SK-N-SH (cell line): ENCODE measurements at regions not wholly inside any gene's neighbourhood (a gene's known extent, or its start where the extent isn't known, plus 50 kb on each side); places are given as distances from the start of the nearest gene placed in this dataset.

Experiments used
- CTCF ChIA-PET: fragments of 300-600, 350-600 bp; formaldehyde crosslinking; extraction: SDS; loops from one replicate; lab custom pipeline; 2021; lab: Yijun Ruan, JAX
- POLR2A ChIA-PET: fragments of 350-600 bp; sonication (Branson Sonifier 250); formaldehyde crosslinking; extraction: SDS; loops from one replicate; lab custom pipeline; 2020; ENCODE audit warnings: antibody characterized with exemption, inconsistent platforms; lab: Yijun Ruan, JAX
- DNase-seq: peaks from one replicate; pipeline ENCODE4 v3.0.0; 2012
- H2AFZ ChIP-seq: fragments of 200-600 bp; sonication (generic); 2 replicates; pipeline ENCODE4 v1.8.1; 2016; ENCODE audit warnings: antibody characterized with exemption, mild to moderate bottlenecking, low read depth
- H3F3A ChIP-seq: fragments of 200-600 bp; sonication (generic); replicated peaks from 2 replicates; pipeline ENCODE3; 2016; ENCODE audit warnings: antibody characterized with exemption, mild to moderate bottlenecking; ENCODE audit not compliant: insufficient read depth
- H3K27ac ChIP-seq, 2 experiments: fragments of 200-500 bp in 1 of 2; fragments of 200-600 bp in 1 of 2; sonication (Bioruptor generic) in 1 of 2; sonication (generic), shearing (Covaris generic) in 1 of 2; 2 replicates each; pipeline versions ENCODE4 v1.5.1 to v1.6.1; 2014 to 2016; ENCODE audit warnings: low read depth in 2 of 2, inconsistent platforms in 1 of 2, low read length in 1 of 2, mild to moderate bottlenecking in 1 of 2, mixed read lengths in 1 of 2
- H3K27me3 ChIP-seq: fragments of 200-600 bp; sonication (generic), shearing (Covaris generic); 2 replicates; pipeline ENCODE4 v1.6.1; 2016; ENCODE audit warnings: mixed run types; ENCODE audit not compliant: insufficient read depth
- H3K36me3 ChIP-seq, 2 experiments: fragments of 200-500 bp in 1 of 2; fragments of 200-600 bp in 1 of 2; sonication (Bioruptor generic) in 1 of 2; sonication (generic) in 1 of 2; replicated peaks in 1 of 2; 2 replicates each; pipeline versions ENCODE3 to v1.5.1; 2014 to 2016; ENCODE audit warnings: low read length in 1 of 2, mild to moderate bottlenecking in 1 of 2; ENCODE audit not compliant: insufficient read depth in 2 of 2, control insufficient read depth in 1 of 2
- H3K4me1 ChIP-seq, 2 experiments: fragments of 200-500 bp in 1 of 2; fragments of 200-600 bp in 1 of 2; sonication (Bioruptor generic) in 1 of 2; sonication (generic), shearing (Covaris generic) in 1 of 2; 2 replicates each; pipeline versions ENCODE4 v1.5.1 to v1.6.1; 2014 to 2016; ENCODE audit warnings: low read depth in 1 of 2, low read length in 1 of 2, mixed run types in 1 of 2; ENCODE audit not compliant: insufficient read depth in 2 of 2, control insufficient read depth in 1 of 2
- H3K4me2 ChIP-seq: fragments of 200-600 bp; sonication (generic), shearing (Covaris generic); 2 replicates; pipeline ENCODE4 v1.6.1; 2017; ENCODE audit warnings: mixed run types
- H3K4me3 ChIP-seq, 2 experiments: fragments of 200-500 bp in 1 of 2; fragments of 200-600 bp in 1 of 2; sonication (Bioruptor generic) in 1 of 2; sonication (generic), shearing (Covaris generic) in 1 of 2; 2 replicates each; pipeline versions ENCODE4 v1.5.1 to v1.8.1; 2014 to 2016; ENCODE audit warnings: low read depth in 2 of 2, inconsistent platforms in 1 of 2, low read length in 1 of 2, mild to moderate bottlenecking in 1 of 2, mixed read lengths in 1 of 2, moderate library complexity in 1 of 2
- H3K79me2 ChIP-seq: fragments of 200-600 bp; sonication (generic); 2 replicates; pipeline ENCODE4 v1.8.1; 2017; ENCODE audit warnings: mild to moderate bottlenecking; ENCODE audit not compliant: insufficient read depth
- H3K9ac ChIP-seq: fragments of 200-600 bp; sonication (generic); 2 replicates; pipeline ENCODE4 v1.6.1; 2017; ENCODE audit warnings: mixed run types
- H3K9me2 ChIP-seq: fragments of 200-600 bp; sonication (generic); 2 replicates; pipeline ENCODE4 v1.6.1; 2017; ENCODE audit warnings: mixed run types
- H3K9me3 ChIP-seq: fragments of 200-600 bp; sonication (generic); 2 replicates; pipeline ENCODE4 v1.6.1; 2017; ENCODE audit warnings: mixed run types, mild to moderate bottlenecking, moderate library complexity
- H4K20me1 ChIP-seq: fragments of 200-600 bp; sonication (generic); 2 replicates; pipeline ENCODE4 v1.6.1; 2017; ENCODE audit warnings: mild to moderate bottlenecking, mixed run types; ENCODE audit not compliant: insufficient read depth
- EP300 ChIP-seq, 2 experiments: IDR thresholded peaks; 2 replicates each; pipeline versions ENCODE4 v1.4.0 to v1.6.1; 2012; ENCODE audit warnings: borderline replicate concordance in 1 of 2, low read depth in 1 of 2, low read length in 1 of 2
- FOXM1 ChIP-seq: IDR thresholded peaks from 2 replicates; pipeline ENCODE4 v1.4.0; 2012; ENCODE audit warnings: low read depth, mild to moderate bottlenecking
- GABPA ChIP-seq: IDR thresholded peaks from 2 replicates; pipeline ENCODE4 v1.4.0; 2012; ENCODE audit warnings: low read depth, mild to moderate bottlenecking
- IRF3 ChIP-seq: fragments of 150-350 bp; IDR thresholded peaks from 2 replicates; pipeline ENCODE4 v1.6.1; 2016; ENCODE audit warnings: mild to moderate bottlenecking, low read depth, low read length
- JUND ChIP-seq: IDR thresholded peaks from 2 replicates; pipeline ENCODE4 v1.4.0; 2012
- MAX ChIP-seq: IDR thresholded peaks from 2 replicates; pipeline ENCODE4 v1.4.0; 2012; ENCODE audit warnings: low read depth
- MEF2A ChIP-seq: IDR thresholded peaks from 2 replicates; pipeline ENCODE4 v1.4.0; 2012; ENCODE audit warnings: low read depth, borderline replicate concordance
- NRF1 ChIP-seq: IDR thresholded peaks from 2 replicates; pipeline ENCODE4 v1.6.1; 2012; ENCODE audit warnings: low read depth, mild to moderate bottlenecking, low read length
- POLR2AphosphoS5 ChIP-seq: IDR thresholded peaks from 2 replicates; pipeline ENCODE4 v1.6.1; 2012; ENCODE audit warnings: low read depth, low read length
- RAD21 ChIP-seq: IDR thresholded peaks from 2 replicates; pipeline ENCODE4 v1.6.1; 2012; ENCODE audit warnings: mild to moderate bottlenecking, low read length
- REST ChIP-seq: IDR thresholded peaks from 2 replicates; pipeline ENCODE4 v1.6.1; 2012; ENCODE audit warnings: mild to moderate bottlenecking, low read depth, low read length, moderate library complexity
- RXRA ChIP-seq: IDR thresholded peaks from 2 replicates; pipeline ENCODE4 v1.4.0; 2012; ENCODE audit warnings: low read depth, mild to moderate bottlenecking, borderline replicate concordance
- SMC3 ChIP-seq: IDR thresholded peaks from 2 replicates; pipeline ENCODE4 v1.6.1; 2012; ENCODE audit warnings: low read depth, low read length, improper control_type of control experiment
- USF1 ChIP-seq: IDR thresholded peaks from 2 replicates; pipeline ENCODE4 v1.4.0; 2012; ENCODE audit warnings: low read depth, borderline replicate concordance
- USF2 ChIP-seq: fragments of 150-350 bp; IDR thresholded peaks from 2 replicates; pipeline ENCODE4 v1.6.1; 2017; ENCODE audit warnings: antibody characterized with exemption, low read length, low read depth, borderline replicate concordance
- WGBS: methylation state at CpG from one replicate; pipeline ENCODE4 v1.1.6; 2017; ENCODE audit warnings: low lambda C conversion rate; 5-methylcytosine and 5-hydroxymethylcytosine counted together

GRCh38 chr13:18943273-18943672 lies 238.4 kb downstream of the TUBA3C start:
- WGBS: 22% methylated on average over 3 of the region's 22 CpGs
- Histone ChIP-seq H3K9ac (no peak overlapping the region), H3K36me3 (no peaks in the 10 kb centered on the region), H3K4me3 (no peak overlapping the region), H3K27me3 (peaks cover 21% of the 10 kb centered on the region; the same call in 1 of the 2 replicates), H4K20me1 (no peaks in the 10 kb centered on the region), H3K79me2 (no peaks in the 10 kb centered on the region), H3F3A (no peaks in the 10 kb centered on the region), H3K9me2 (no peaks in the 10 kb centered on the region), H3K27ac (no peak overlapping the region)
- no peak for DNase-seq
- CTCF ChIA-PET: no interaction called here
- no peak for TF ChIP-seq GABPA
- TF ChIP-seq POLR2AphosphoS5: no peak
- no peak for TF ChIP-seq JUND
- no peak for TF ChIP-seq RAD21
- no peak for TF ChIP-seq MAX
- TF ChIP-seq, all 33 proteins: peak for 0
- H3K9me3 ChIP-seq: no peaks in the 10 kb centered on the region
- no peaks in the 10 kb centered on the region for H3K4me1 ChIP-seq
- H2AFZ ChIP-seq: no peak overlapping the region
- H3K4me2 ChIP-seq: no peak overlapping the region
- POLR2A ChIA-PET: no interaction called here

GRCh38 chr13:18936104-18936503 lies 245.5 kb downstream of the TUBA3C start:
- Histone ChIP-seq H3K4me2 (no peak overlapping the region), H3K9me2 (no peaks in the 10 kb centered on the region), H3K4me1 (no peaks in the 10 kb centered on the region), H3F3A (no peaks in the 10 kb centered on the region), H3K4me3 (no peak overlapping the region), H3K9ac (no peak overlapping the region), H3K36me3 (no peaks in the 10 kb centered on the region), H3K27ac (no peak overlapping the region), H3K9me3 (no peaks in the 10 kb centered on the region), H2AFZ (no peak overlapping the region), H4K20me1 (no peaks in the 10 kb centered on the region), H3K79me2 (no peaks in the 10 kb centered on the region), H3K27me3 (no peaks in the 10 kb centered on the region)
- TF ChIP-seq RXRA (no peak), USF1 (no peak)
- ChIA-PET POLR2A (no interaction called here), CTCF (no interaction called here)
- 3% methylated on average over 3 of the region's 3 CpGs for WGBS
- no peak for DNase-seq

GRCh38 chr13:18921063-18921462 lies 260.6 kb downstream of the TUBA3C start:
- CTCF ChIA-PET: no interaction called here
- no peaks in the 10 kb centered on the region for H3F3A ChIP-seq
- H3K9ac ChIP-seq: no peak overlapping the region
- no peaks in the 10 kb centered on the region for H3K36me3 ChIP-seq
- H3K27me3 ChIP-seq: no peaks in the 10 kb centered on the region
- H3K4me2 ChIP-seq: no peak overlapping the region
- no peaks in the 10 kb centered on the region for H3K9me3 ChIP-seq
- H3K4me1 ChIP-seq: no peaks in the 10 kb centered on the region
- no peak overlapping the region for H2AFZ ChIP-seq
- DNase-seq: no peak
- WGBS: 5% methylated on average over 4 of the region's 4 CpGs
- H3K79me2 ChIP-seq: no peaks in the 10 kb centered on the region
- no peaks in the 10 kb centered on the region for H4K20me1 ChIP-seq
- no peak overlapping the region for H3K27ac ChIP-seq
- H3K4me3 ChIP-seq: no peak overlapping the region
- H3K9me2 ChIP-seq: no peaks in the 10 kb centered on the region
- POLR2A ChIA-PET: no interaction called here
- TF ChIP-seq USF2 (no peak), FOXM1 (no peak), NRF1 (no peak), MEF2A (no peak), SMC3 (no peak), EP300 (IDR thresholded peaks at IDR 0.05; ENCODE audit: borderline replicate concordance in 1 of 2, low read depth in 1 of 2, low read length in 1 of 2) (no peak), IRF3 (no peak), REST (no peak)
